ENCODE measurements at regions not wholly inside any gene's neighbourhood (a gene's known extent, or its start where the extent isn't known, plus 50 kb on each side); places are given as distances from the start of the nearest gene placed in this dataset.

DNA sequence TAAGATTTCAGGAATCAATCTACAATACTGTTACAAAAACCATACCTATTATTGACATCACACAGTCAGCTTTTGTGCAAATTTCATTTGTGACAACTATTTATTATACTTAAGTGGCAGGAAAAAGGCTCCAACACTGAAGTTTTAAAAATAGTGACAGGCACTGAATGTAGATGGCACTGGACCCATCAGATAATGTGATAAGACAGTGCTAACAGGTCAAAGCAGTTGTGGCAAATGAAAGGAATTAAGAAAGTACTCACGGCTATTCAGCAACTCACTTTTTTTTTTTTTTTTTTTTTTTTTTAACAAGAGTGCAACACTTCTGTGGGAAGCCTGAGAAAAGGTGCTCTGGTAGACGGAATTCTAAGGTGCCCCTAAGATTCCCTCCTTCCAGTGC is 115.0 kb upstream of the MEF2C start:
- ChIA-PET CTCF (no interaction called here), POLR2A (no interaction called here)
- no peak overlapping the region for H3K4me3 ChIP-seq (ENCODE audit: low read depth, low read length)
- no peaks in the 10 kb centered on the region for H3K27me3 ChIP-seq (ENCODE audit: control insufficient read depth, insufficient read depth, low read length)
- TF ChIP-seq, protein P1, sequence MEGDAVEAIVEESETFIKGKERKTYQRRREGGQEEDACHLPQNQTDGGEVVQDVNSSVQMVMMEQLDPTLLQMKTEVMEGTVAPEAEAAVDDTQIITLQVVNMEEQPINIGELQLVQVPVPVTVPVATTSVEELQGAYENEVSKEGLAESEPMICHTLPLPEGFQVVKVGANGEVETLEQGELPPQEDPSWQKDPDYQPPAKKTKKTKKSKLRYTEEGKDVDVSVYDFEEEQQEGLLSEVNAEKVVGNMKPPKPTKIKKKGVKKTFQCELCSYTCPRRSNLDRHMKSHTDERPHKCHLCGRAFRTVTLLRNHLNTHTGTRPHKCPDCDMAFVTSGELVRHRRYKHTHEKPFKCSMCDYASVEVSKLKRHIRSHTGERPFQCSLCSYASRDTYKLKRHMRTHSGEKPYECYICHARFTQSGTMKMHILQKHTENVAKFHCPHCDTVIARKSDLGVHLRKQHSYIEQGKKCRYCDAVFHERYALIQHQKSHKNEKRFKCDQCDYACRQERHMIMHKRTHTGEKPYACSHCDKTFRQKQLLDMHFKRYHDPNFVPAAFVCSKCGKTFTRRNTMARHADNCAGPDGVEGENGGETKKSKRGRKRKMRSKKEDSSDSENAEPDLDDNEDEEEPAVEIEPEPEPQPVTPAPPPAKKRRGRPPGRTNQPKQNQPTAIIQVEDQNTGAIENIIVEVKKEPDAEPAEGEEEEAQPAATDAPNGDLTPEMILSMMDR (IDR thresholded peaks at IDR 0.05; ENCODE audit: insufficient read depth, low read depth, low read length), result no peak
- no peaks in the 10 kb centered on the region for H3K36me3 ChIP-seq (ENCODE audit: control insufficient read depth, insufficient read depth, low read length)
- no peak for DNase-seq (ENCODE audit: low read depth)

DNA sequence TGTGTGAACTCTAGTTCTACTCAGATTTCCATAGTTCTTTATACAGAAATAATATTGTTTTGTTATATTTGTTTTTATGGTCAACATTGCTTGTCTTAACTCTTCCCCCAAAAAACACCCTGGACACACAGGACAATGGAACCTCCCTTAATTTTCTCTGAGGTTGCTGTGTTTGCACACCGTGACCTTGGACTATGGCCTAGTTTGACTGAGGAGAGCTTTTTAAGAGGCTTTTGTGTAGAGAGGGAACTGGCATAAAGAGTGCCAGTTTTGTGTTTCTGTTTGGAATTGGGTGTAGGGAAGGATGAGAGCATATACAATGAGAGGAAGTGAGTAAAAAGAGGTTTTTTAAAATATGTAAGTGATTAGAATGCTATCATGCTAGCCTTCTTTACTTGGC is 101.1 kb upstream of the MEF2C start:
- no peaks in the 10 kb centered on the region for H3K27me3 ChIP-seq (ENCODE audit: control insufficient read depth, insufficient read depth, low read length)
- CTCF ChIA-PET, result no interaction called here
- no peaks in the 10 kb centered on the region for H3K36me3 ChIP-seq (ENCODE audit: control insufficient read depth, insufficient read depth, low read length)
- TF ChIP-seq, protein P1 (IDR thresholded peaks at IDR 0.05; ENCODE audit: insufficient read depth, low read depth, low read length), result no peak
- no peak overlapping the region for H3K4me3 ChIP-seq (ENCODE audit: low read depth, low read length)
- POLR2A ChIA-PET, result no interaction called here
- no peak for DNase-seq (ENCODE audit: low read depth)

DNA sequence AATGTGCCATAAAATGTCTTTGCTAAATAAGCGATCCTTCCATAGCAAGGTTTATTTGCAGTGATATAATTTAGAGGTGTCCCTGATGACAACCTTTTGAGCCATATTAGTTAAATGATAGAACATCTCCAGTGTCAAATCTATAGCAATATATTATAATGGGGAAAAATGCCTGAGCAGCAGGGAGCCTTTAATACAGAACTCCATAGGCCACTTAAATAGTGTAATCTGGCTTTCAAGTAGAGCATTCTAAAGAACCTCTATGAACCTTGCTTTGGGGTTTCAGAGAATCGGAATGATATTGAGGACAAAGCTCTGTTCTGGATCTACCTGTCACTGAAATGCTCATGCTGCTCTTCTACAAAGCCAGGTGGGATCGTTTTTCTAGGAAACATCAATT is 96.7 kb upstream of the MEF2C start:
- H3K36me3 ChIP-seq (ENCODE audit: control insufficient read depth, insufficient read depth, low read length), result no peaks in the 10 kb centered on the region
- TF ChIP-seq, protein P1 (IDR thresholded peaks at IDR 0.05; ENCODE audit: insufficient read depth, low read depth, low read length), result no peak
- POLR2A ChIA-PET, result no interaction called here
- no peak for DNase-seq (ENCODE audit: low read depth)
- H3K27me3 ChIP-seq (ENCODE audit: control insufficient read depth, insufficient read depth, low read length), result no peaks in the 10 kb centered on the region
- no peak overlapping the region for H3K4me3 ChIP-seq (ENCODE audit: low read depth, low read length)
- CTCF ChIA-PET, result no interaction called here

DNA sequence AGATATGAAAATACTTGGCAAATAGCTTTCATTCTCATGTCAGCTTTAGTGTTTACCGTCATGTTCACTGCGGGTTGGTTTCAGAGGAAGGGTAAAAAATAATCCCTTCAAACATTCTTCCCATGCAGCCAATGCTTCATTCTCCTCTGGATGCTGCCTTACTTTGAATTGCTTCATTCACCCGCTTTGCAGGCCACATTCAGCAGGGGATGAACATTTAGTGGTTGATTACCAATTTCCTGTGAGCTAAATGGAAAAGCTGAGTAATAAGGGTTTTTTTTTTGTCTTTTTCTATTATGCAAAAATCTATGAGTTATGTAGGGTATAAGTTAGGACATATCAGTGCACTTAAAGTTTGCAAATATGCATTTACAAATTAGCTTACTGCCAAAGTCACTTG is 96.3 kb upstream of the MEF2C start:
- CTCF ChIA-PET, result interaction anchor here (0.6 to 1.2 kb wide), 2 partner anchors 9 to 98 kb away, joined by 3 to 5 read pairs; no protein-coding TSS in a partner anchor
- POLR2A ChIA-PET, result no interaction called here
- DNase-seq (ENCODE audit: low read depth), result no peak

DNA sequence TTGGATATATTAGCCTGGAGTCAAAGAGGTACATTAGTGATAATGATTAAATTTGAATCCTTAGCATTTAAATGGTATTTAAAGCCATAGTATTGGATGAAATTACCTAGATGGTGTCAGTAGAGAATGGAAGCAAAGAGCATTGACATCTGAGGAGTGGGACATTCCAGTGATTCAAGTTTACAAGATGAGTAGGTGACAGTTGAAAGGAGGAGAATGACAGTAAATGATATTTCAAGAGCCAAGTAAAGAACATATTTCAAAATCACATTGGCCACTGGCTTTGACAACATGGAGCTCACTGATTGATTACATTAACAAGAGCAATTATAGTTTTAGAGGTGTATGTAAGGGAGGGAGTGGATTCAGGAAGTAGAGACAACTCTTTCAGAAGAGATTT is 93.9 kb upstream of the MEF2C start:
- Histone ChIP-seq H3K4me3 (ENCODE audit: low read depth, low read length) (no peak overlapping the region), H3K27me3 (ENCODE audit: control insufficient read depth, insufficient read depth, low read length) (no peaks in the 10 kb centered on the region), H3K36me3 (ENCODE audit: control insufficient read depth, insufficient read depth, low read length) (no peaks in the 10 kb centered on the region)
- DNase-seq (ENCODE audit: low read depth), result no peak
- TF ChIP-seq, protein P1 (IDR thresholded peaks at IDR 0.05; ENCODE audit: insufficient read depth, low read depth, low read length), result no peak
- ChIA-PET CTCF (no interaction called here), POLR2A (no interaction called here)

More for the DNA sequence above, 96.3 kb upstream of the MEF2C start:
- H3K27me3 ChIP-seq (ENCODE audit: control insufficient read depth, insufficient read depth, low read length), result no peaks in the 10 kb centered on the region
- TF ChIP-seq, protein P1 (IDR thresholded peaks at IDR 0.05; ENCODE audit: insufficient read depth, low read depth, low read length), result no peak
- H3K4me3 ChIP-seq (ENCODE audit: low read depth, low read length), result no peak overlapping the region
- no peaks in the 10 kb centered on the region for H3K36me3 ChIP-seq (ENCODE audit: control insufficient read depth, insufficient read depth, low read length)

All from BJ (cell line).